ENCODE measurements at regions not wholly inside any gene's neighbourhood (a gene's known extent, or its start where the extent isn't known, plus 50 kb on each side); places are given as distances from the start of the nearest gene placed in this dataset.
"Not testable (repeated sequence)": the region's sequence is repeated elsewhere in the genome, so short reads cannot be mapped to it uniquely, and the experiment has no call there.

- no peak overlapping the region for H3K27ac Mint-ChIP-seq
- peaks cover 8% of the 10 kb centered on the region for H3K9me3 Mint-ChIP-seq
- H3K27me3 Mint-ChIP-seq (ENCODE audit: low read depth): no peaks in the 10 kb centered on the region
- H3K4me1 Mint-ChIP-seq (ENCODE audit: low read depth): no peaks in the 10 kb centered on the region
- no peak for DNase-seq (ENCODE audit: low spot score)
- H3K4me3 Mint-ChIP-seq (ENCODE audit: low read depth): no peak overlapping the region
- no peaks in the 10 kb centered on the region for H3K36me3 Mint-ChIP-seq (ENCODE audit: low read depth)
- intact Hi-C loops (cut with micrococcal nuclease): no loop called here
Observed at GRCh38 chr14:29982171-29982570, 54.5 kb upstream of the PRKD1 start.

- Mint-ChIP-seq H3K9me3 (peaks cover 8% of the 10 kb centered on the region), H3K36me3 (ENCODE audit: low read depth) (no peaks in the 10 kb centered on the region), H3K27me3 (ENCODE audit: low read depth) (no peaks in the 10 kb centered on the region), H3K4me1 (ENCODE audit: low read depth) (no peaks in the 10 kb centered on the region), H3K27ac (no peak overlapping the region), H3K4me3 (ENCODE audit: low read depth) (no peak overlapping the region)
- no peak for DNase-seq (ENCODE audit: low spot score)
- intact Hi-C loops (cut with micrococcal nuclease): no loop called here
Observed at GRCh38 chr14:29982993-29983392, 55.3 kb upstream of the PRKD1 start.

DNA sequence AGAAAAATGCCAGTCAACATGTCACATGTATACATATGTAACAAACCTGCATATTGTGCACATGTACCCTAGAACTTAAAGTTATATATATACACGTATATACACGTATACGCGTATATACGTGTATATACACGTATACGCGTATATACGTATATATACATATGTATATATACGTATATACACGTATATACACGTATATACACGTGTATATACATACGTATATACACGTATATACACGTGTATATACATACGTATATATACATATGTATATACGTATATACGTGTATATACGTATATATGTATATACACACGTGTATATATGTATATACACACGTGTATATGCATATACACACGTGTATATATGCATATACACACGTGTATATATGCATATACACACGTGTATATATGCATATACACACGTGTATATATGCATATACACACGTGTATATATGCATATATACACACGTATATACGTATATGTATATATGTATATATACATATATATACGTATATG, 62.8 kb upstream of the PRKD1 start:
- intact Hi-C loops (cut with micrococcal nuclease); H3K27ac Mint-ChIP-seq; H3K27me3 Mint-ChIP-seq (ENCODE audit: low read depth); H3K4me3 Mint-ChIP-seq (ENCODE audit: low read depth); DNase-seq (ENCODE audit: low spot score); H3K36me3 Mint-ChIP-seq (ENCODE audit: low read depth); H3K9me3 Mint-ChIP-seq; H3K4me1 Mint-ChIP-seq (ENCODE audit: low read depth): not testable (repeated sequence)

- Mint-ChIP-seq H3K27ac (no peak overlapping the region), H3K36me3 (ENCODE audit: low read depth) (no peaks in the 10 kb centered on the region), H3K4me3 (ENCODE audit: low read depth) (no peak overlapping the region), H3K9me3 (peaks cover 4% of the 10 kb centered on the region), H3K27me3 (ENCODE audit: low read depth) (no peaks in the 10 kb centered on the region), H3K4me1 (ENCODE audit: low read depth) (no peaks in the 10 kb centered on the region)
- no peak for DNase-seq (ENCODE audit: low spot score)
- intact Hi-C loops (cut with micrococcal nuclease): no loop called here
Observed at GRCh38 chr14:29990993-29991392, 63.3 kb upstream of the PRKD1 start.

DNA sequence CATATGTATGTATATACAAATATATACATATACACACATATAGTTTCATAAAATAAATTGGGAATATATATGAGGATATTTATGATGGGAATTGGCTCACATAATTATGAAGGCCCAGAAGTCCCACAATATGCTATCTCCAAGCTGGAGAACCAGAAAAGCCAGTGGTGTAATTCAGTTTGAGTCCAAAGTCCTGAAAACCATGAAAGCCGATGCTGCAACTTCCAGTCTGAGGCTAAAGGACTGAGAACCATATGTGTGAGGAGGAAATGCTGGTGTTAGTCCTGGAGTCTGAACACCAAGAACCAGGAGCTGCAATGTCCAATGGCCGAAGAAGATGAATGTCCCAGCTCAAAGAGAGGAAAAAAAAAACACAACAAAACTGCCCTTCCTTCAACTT, 65.5 kb upstream of the PRKD1 start:
- no peak for DNase-seq (ENCODE audit: low spot score)
- no peaks in the 10 kb centered on the region for H3K4me1 Mint-ChIP-seq (ENCODE audit: low read depth)
- H3K4me3 Mint-ChIP-seq (ENCODE audit: low read depth): no peak overlapping the region
- no peaks in the 10 kb centered on the region for H3K36me3 Mint-ChIP-seq (ENCODE audit: low read depth)
- no peaks in the 10 kb centered on the region for H3K27me3 Mint-ChIP-seq (ENCODE audit: low read depth)
- no peaks in the 10 kb centered on the region for H3K9me3 Mint-ChIP-seq
- H3K27ac Mint-ChIP-seq: no peak overlapping the region
- intact Hi-C loops (cut with micrococcal nuclease): no loop called here

- peaks cover 4% of the 10 kb centered on the region for H3K9me3 Mint-ChIP-seq
- intact Hi-C loops (cut with micrococcal nuclease): no loop called here
- H3K4me1 Mint-ChIP-seq (ENCODE audit: low read depth): no peaks in the 10 kb centered on the region
- no peaks in the 10 kb centered on the region for H3K36me3 Mint-ChIP-seq (ENCODE audit: low read depth)
- no peak for DNase-seq (ENCODE audit: low spot score)
- no peak overlapping the region for H3K4me3 Mint-ChIP-seq (ENCODE audit: low read depth)
- no peaks in the 10 kb centered on the region for H3K27me3 Mint-ChIP-seq (ENCODE audit: low read depth)
- no peak overlapping the region for H3K27ac Mint-ChIP-seq
Observed at GRCh38 chr14:29999013-29999539, 71.4 kb upstream of the PRKD1 start.

DNA sequence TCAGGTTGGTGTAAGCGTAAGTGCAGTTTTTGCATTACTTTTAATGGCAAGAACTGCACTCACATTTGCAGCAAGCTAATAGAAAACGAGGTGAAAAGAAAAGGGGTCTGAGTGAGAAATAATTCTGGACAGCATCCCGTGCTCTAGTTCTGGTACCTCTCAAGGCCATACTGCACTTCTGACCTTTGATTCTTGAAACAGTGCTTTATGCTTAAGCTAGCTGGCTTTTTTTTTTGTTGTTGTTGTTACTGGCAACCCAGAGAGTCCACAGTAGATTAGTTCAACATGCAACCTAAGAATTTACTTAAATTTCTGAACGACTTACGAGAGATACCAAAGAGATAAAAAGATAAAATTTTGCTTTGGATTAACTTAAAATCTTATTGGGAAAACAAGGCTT, 75.2 kb upstream of the PRKD1 start:
- Mint-ChIP-seq H3K27ac (no peak overlapping the region), H3K9me3 (peaks cover 7% of the 10 kb centered on the region), H3K27me3 (ENCODE audit: low read depth) (no peaks in the 10 kb centered on the region), H3K4me1 (ENCODE audit: low read depth) (no peaks in the 10 kb centered on the region), H3K36me3 (ENCODE audit: low read depth) (no peaks in the 10 kb centered on the region), H3K4me3 (ENCODE audit: low read depth) (no peak overlapping the region)
- DNase-seq (ENCODE audit: low spot score): no peak
- intact Hi-C loops (cut with micrococcal nuclease): no loop called here

GRCh38 chr14:30005114-30005808, 77.6 kb upstream of the PRKD1 start:
- no peak for DNase-seq (ENCODE audit: low spot score)
- intact Hi-C loops (cut with micrococcal nuclease): no loop called here
- Mint-ChIP-seq H3K27ac (no peak overlapping the region), H3K9me3 (peaks cover 11% of the 10 kb centered on the region), H3K4me1 (ENCODE audit: low read depth) (no peaks in the 10 kb centered on the region), H3K36me3 (ENCODE audit: low read depth) (no peaks in the 10 kb centered on the region), H3K4me3 (ENCODE audit: low read depth) (no peak overlapping the region), H3K27me3 (ENCODE audit: low read depth) (no peaks in the 10 kb centered on the region)

DNA sequence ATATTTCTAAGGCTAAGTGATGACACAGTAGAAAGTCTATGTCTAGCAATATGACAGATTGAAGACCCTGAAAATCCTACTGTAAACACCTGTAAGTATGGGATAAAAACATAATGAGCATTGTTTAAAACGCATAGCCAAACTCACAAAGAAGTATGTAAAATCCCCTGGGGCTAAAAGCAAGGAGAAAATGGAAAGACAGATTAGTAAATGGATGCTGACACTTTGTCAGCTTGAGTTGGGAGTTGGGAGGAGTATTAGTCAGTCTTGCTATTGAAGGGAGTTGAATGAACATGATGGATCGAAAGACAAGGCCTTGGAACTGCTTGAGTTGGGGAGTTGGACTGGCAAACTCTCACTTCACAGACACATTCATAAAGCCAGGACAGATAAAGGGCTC, 79.0 kb upstream of the PRKD1 start:
- no peaks in the 10 kb centered on the region for H3K4me1 Mint-ChIP-seq (ENCODE audit: low read depth)
- no peak for DNase-seq (ENCODE audit: low spot score)
- H3K27ac Mint-ChIP-seq: no peak overlapping the region
- H3K27me3 Mint-ChIP-seq (ENCODE audit: low read depth): no peaks in the 10 kb centered on the region
- peaks cover 11% of the 10 kb centered on the region for H3K9me3 Mint-ChIP-seq
- no peak overlapping the region for H3K4me3 Mint-ChIP-seq (ENCODE audit: low read depth)
- H3K36me3 Mint-ChIP-seq (ENCODE audit: low read depth): no peaks in the 10 kb centered on the region
- intact Hi-C loops (cut with micrococcal nuclease): no loop called here

GRCh38 chr14:30015489-30015888, 87.8 kb upstream of the PRKD1 start:
- Mint-ChIP-seq H3K4me3 (ENCODE audit: low read depth) (no peak overlapping the region), H3K27me3 (ENCODE audit: low read depth) (no peaks in the 10 kb centered on the region), H3K27ac (no peak overlapping the region), H3K36me3 (ENCODE audit: low read depth) (no peaks in the 10 kb centered on the region), H3K9me3 (peaks cover 25% of the 10 kb centered on the region), H3K4me1 (ENCODE audit: low read depth) (no peaks in the 10 kb centered on the region)
- intact Hi-C loops (cut with micrococcal nuclease): no loop called here
- DNase-seq (ENCODE audit: low spot score): no peak

- Mint-ChIP-seq H3K9me3 (peaks cover 25% of the 10 kb centered on the region), H3K4me1 (ENCODE audit: low read depth) (no peaks in the 10 kb centered on the region), H3K36me3 (ENCODE audit: low read depth) (no peaks in the 10 kb centered on the region), H3K4me3 (ENCODE audit: low read depth) (no peak overlapping the region), H3K27me3 (ENCODE audit: low read depth) (no peaks in the 10 kb centered on the region), H3K27ac (no peak overlapping the region)
- no peak for DNase-seq (ENCODE audit: low spot score)
- intact Hi-C loops (cut with micrococcal nuclease): no loop called here
Observed at GRCh38 chr14:30016002-30016401, 88.4 kb upstream of the PRKD1 start.

DNA sequence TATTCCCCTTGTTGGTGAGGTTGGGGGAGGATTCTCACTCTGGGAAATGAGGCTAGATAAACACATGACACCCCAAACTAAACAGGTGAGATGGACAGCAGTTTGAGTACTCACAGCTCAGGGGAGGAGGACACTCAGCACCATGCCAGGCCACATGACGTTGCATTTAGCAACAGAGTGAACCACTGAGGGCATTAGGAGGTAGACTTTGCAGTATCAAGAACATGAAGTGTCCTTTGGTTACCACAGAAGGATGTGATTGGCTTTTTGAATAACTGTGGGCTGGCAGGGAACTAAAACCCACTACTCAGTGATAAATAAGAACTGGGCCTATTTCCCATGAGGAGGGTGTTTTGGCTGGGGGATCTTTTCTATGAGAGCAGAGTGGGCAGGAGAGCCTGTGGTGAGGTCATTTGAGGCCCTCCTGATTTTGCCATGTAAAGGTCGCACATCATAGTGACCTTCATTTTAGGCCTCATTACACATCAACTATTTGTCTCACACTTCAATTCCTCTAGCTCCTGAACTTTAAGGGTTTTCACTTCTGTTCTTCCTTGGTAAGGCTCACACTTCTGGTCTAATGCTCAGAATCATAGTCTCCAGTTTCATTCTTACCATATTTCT, 89.8 kb upstream of the PRKD1 start:
- no peaks in the 10 kb centered on the region for H3K4me1 Mint-ChIP-seq (ENCODE audit: low read depth)
- no peaks in the 10 kb centered on the region for H3K36me3 Mint-ChIP-seq (ENCODE audit: low read depth)
- H3K27me3 Mint-ChIP-seq (ENCODE audit: low read depth): no peaks in the 10 kb centered on the region
- H3K4me3 Mint-ChIP-seq (ENCODE audit: low read depth): no peak overlapping the region
- peaks cover 21% of the 10 kb centered on the region for H3K9me3 Mint-ChIP-seq
- DNase-seq (ENCODE audit: low spot score): no peak
- H3K27ac Mint-ChIP-seq: no peak overlapping the region
- intact Hi-C loops (cut with micrococcal nuclease): no loop called here

DNA sequence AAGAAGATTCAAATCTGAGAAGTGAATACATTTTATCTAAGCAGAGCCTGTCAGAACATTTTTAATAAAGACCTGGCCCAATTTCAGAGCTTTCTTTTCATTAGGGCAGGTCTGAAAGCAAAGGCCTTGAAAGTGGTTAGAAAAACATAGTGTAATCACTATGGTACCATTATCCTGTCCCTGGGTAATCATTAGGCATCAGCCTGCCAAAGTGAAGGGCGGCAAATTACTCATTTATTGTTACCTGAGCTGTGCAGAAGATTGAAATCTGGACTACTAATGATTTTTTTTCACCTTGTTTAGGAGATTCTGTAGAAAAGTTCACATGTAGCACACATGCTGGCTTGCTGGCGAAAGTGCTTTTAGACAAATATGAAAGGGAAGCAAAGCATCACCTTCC, 92.6 kb upstream of the PRKD1 start:
- Mint-ChIP-seq H3K4me3 (ENCODE audit: low read depth) (no peak overlapping the region), H3K4me1 (ENCODE audit: low read depth) (no peaks in the 10 kb centered on the region), H3K27ac (no peak overlapping the region), H3K36me3 (ENCODE audit: low read depth) (no peaks in the 10 kb centered on the region), H3K9me3 (peaks cover 27% of the 10 kb centered on the region), H3K27me3 (ENCODE audit: low read depth) (no peaks in the 10 kb centered on the region)
- no peak for DNase-seq (ENCODE audit: low spot score)
- intact Hi-C loops (cut with micrococcal nuclease): no loop called here

Data from activated T-helper 2 cell treated with anti-CD3 and anti-CD28 coated beads, Interferon-gamma antibody, Interleukin-2, Interleukin-4, amounts not matched to agents 10 μg/mL and 5 μg/mL and 100 μg/mL, durations not matched to agents 14 hours and 24 hours and 36 hours (primary cell).